SK-N-SH treated with all-trans-retinoic acid at 6 μM for 48 hours (cell line): ENCODE measurements at regions not wholly inside any gene's neighbourhood (a gene's known extent, or its start where the extent isn't known, plus 50 kb on each side); places are given as distances from the start of the nearest gene placed in this dataset.

Experiments used
- ARNTL ChIP-seq: fragments of 450-650 bp; formaldehyde crosslinking; IDR thresholded peaks from 2 replicates; pipeline ENCODE4 v1.5.0; 2020; ENCODE audit warnings: low read depth, mild to moderate bottlenecking, moderate library complexity, borderline replicate concordance
- SNAI2 ChIP-seq: fragments of 250-450 bp; sonication (Bioruptor Pico); IDR thresholded peaks from 2 replicates; pipeline ENCODE4 v1.5.0; 2020; ENCODE audit warnings: mild to moderate bottlenecking, moderate library complexity
- ZFP30 ChIP-seq: fragments of 450-650 bp; formaldehyde crosslinking; IDR thresholded peaks from 2 replicates; pipeline ENCODE4 v1.5.0; 2022; ENCODE audit warnings: mild to moderate bottlenecking, moderate library complexity
- TF ChIP-seq, protein P1 (sequence below): fragments of 250-450 bp; sonication (Bioruptor Pico); IDR thresholded peaks from 2 replicates; pipeline ENCODE4 v1.5.0; 2020; ENCODE audit warnings: mild to moderate bottlenecking, moderate library complexity

DNA sequence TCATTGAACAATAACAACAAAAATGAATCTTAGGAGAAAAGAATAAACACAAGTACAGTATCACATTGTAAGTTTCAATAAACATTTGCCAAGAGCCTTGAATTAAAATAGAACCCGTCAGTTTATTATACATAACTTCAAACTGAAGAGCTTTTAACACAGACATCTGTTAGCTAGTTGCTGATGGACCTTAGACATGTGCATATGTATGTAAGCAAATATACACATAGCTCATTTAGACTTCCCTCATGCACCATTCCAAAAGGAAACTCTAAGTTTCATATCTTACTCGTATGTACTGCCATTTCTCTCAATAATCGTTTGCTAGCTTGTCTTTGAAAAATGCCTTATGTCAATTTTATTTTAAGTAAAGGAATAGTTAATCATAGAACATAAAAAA is 235.0 kb downstream of the TENT5A start:
- TF ChIP-seq SNAI2 (CRISPR knock-in tag), result no peak
- TF ChIP-seq ZFP30, result no peak
- TF ChIP-seq ARNTL (CRISPR knock-in tag), result no peak
- TF ChIP-seq, protein P1, sequence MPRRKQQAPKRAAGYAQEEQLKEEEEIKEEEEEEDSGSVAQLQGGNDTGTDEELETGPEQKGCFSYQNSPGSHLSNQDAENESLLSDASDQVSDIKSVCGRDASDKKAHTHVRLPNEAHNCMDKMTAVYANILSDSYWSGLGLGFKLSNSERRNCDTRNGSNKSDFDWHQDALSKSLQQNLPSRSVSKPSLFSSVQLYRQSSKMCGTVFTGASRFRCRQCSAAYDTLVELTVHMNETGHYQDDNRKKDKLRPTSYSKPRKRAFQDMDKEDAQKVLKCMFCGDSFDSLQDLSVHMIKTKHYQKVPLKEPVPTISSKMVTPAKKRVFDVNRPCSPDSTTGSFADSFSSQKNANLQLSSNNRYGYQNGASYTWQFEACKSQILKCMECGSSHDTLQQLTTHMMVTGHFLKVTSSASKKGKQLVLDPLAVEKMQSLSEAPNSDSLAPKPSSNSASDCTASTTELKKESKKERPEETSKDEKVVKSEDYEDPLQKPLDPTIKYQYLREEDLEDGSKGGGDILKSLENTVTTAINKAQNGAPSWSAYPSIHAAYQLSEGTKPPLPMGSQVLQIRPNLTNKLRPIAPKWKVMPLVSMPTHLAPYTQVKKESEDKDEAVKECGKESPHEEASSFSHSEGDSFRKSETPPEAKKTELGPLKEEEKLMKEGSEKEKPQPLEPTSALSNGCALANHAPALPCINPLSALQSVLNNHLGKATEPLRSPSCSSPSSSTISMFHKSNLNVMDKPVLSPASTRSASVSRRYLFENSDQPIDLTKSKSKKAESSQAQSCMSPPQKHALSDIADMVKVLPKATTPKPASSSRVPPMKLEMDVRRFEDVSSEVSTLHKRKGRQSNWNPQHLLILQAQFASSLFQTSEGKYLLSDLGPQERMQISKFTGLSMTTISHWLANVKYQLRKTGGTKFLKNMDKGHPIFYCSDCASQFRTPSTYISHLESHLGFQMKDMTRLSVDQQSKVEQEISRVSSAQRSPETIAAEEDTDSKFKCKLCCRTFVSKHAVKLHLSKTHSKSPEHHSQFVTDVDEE (CRISPR knock-in tag), result no peak
